Activated CD8-positive, alpha-beta memory T cell treated with anti-CD3 and anti-CD28 coated beads for 4 hours (primary cell): ENCODE measurements at regions not wholly inside any gene's neighbourhood (a gene's known extent, or its start where the extent isn't known, plus 50 kb on each side); places are given as distances from the start of the nearest gene placed in this dataset.

Experiments
- DNase-seq, 2 donors: peaks; one replicate each; pipeline ENCODE4 v3.0.0-alpha.2; 2020; ENCODE audit warnings: low read depth in 2 of 2

DNA sequence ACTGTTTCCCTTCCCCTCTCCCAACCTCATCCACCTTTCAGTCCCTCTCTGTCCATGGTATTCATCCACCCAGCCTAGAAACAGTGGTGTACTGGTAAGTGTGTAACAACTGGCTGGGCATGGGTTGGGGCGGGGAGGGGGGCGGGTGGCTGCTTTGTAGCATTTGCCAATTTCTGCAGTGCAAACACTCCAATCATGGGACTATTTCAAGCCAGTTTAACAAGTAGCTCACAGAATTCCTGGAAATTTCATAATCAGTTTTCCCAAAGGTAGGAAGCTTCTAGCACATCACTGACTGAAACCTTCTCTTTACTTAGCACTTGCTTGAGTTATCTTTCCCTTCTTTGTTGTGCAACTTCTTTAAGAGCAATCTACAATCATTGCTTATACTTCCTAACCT, 100.8 kb upstream of the WASF3 start:
- DNase-seq, result no peak

DNA sequence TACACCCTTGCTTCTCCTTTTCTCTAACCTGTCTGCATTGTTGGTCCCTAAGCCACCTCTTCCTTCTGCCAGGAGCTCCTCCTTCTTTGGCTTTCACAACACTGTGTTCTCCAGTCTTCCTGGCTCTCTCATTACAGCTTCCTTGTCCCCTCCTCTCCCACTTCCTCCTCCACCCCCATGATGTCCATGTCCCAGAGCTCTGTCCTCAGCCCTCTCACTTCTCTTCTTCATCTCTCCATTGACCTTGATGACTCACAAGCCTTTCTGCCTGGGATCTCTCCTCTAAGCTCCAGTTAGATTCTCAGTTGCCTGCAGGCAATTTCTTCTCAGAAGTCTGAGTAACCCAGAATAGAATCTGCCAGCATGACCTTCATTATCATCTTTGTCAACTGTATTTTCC, 100.3 kb upstream of the WASF3 start:
- no peak for DNase-seq

DNA sequence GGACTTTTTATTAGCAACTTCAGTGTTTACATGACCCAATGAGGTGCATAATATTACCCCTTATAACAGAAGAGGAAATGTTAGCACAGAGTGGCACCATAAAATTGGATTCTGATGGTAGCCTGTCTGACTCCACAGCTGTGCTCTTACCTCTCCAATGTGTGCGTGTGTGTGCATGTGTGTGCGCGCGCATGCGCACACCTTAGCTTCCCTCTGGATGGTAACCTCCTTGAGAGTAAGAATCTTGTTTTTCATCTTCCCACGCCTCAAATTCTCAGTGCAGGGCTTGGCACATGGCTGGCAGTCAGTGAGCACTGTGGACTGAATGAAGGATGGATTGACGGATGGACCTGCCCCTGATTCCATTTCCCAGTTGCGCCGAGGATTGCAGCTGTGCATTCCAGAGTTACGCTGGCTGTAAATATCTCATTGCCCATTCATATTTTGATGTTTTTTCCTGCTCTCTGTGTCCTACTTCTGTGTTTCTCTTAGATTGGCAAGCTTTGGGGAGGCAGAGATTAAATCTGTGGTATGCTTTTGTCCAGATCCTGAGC, 99.2 kb upstream of the WASF3 start:
- no peak for DNase-seq

DNA sequence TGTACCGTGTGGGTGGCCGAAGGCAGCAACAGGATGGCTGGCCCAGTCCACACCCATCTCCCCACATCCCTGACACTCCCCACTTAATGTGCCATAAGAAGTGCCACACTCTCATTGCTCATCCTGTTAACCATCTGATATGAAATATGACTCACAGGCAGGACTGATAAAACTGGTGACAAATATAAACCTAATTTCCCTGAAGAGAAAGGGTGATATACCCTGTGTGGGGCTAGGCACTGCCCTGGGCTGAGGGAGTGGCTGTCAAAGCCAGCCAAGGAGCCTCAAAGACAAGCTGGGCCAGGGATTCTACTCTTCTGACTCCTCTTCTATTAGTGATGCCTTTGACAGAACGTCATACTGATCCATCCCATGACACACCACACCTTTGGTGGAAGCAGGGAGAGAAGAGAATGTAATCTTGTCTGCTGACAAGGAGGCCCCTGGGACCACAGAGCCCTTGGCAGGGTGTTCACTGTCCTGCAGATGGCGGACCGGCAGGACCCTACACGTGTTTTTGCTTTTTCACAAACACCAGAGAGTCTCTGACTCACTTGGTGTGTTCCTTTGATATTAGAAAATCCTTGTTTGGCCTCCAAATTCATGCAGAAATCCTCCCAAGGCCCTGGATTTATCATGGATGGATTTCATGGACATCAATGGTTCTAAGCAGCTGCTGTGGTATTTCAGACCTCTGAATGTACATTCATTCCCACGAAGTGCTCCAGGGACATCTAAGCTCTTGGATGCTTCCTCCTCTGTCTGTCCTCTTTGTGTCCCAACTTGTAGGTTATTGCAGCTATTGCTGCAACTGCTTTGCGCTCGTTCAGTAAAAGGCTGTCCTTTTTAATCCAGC, 98.0 kb upstream of the WASF3 start:
- no peak for DNase-seq

DNA sequence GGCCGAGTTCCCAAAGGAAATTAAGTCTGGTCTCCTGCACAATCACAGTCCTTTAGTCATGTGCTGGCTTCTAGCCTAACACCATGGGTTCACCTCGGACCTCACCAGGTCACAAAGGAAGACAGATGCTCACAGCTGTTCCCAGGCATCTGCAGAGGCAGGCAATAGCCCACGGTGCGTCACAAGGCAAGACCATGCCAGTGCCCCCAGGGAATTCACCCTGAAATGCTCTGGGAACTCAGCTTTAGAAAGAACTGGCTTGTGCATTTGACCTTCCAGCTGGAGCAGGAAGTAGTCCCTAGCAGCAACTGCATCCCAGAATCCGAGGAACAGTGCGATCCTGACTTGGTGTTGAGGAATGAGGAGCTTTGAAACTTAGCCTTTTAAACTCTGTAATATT, 96.8 kb upstream of the WASF3 start:
- no peak for DNase-seq

DNA sequence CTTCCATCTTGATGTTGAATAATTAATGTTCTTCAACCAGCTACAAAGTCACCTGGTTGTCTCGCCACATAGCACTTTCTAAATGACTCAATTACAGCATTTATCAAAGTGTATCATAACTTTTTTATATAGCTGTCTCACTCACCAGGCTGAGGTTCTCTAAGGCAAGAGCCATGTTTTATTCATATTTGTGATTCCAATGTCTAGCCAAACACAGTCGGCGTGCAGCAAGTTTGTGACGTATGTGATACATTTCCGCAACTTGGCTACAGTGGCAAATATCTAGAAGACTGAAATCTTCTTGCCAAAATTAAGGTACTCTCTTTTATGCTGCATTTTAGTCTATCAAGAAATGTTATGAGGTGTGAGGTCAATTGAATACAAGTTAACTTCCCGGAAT, 94.2 kb upstream of the WASF3 start:
- DNase-seq, result no peak

DNA sequence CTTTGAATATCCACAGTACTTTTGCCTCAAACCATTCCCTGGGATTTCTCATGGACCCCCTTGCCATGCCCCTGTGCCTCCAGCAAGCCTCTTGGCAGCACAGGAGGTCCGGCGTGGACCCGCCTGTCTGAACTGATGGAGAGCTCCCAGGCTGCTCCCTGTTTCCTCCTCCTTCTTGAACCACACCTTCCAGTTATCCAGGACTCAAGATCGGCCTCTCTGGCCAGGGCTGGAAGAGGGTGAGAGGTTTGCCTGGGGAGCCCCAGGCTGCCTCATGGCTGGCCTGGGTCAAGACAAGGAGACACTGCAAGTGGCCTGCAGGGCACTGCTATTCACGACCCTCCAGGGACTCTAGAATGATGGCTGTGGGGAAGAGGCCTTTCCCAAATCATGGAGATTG, 93.6 kb upstream of the WASF3 start:
- DNase-seq, result no peak

DNA sequence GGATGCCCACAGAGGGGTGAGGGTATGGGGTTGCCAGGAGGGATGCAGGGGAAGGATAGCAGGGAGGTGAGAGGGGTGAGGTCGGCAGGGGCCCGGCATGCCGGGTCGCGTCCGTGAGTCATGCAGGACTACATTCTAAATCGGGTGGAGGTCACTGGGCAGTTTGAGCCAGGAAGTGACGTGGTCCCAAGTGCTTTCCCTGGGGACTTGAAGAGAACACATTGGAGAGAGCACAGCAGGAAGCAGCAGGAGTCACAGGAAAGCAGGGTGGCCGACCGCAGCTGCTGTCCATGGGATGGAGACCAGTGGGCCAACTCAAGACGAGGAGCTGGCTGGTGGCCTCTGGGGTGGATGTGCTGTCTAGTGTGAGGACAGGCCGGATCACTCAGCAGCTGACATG, 92.0 kb upstream of the WASF3 start:
- DNase-seq, result no peak

DNA sequence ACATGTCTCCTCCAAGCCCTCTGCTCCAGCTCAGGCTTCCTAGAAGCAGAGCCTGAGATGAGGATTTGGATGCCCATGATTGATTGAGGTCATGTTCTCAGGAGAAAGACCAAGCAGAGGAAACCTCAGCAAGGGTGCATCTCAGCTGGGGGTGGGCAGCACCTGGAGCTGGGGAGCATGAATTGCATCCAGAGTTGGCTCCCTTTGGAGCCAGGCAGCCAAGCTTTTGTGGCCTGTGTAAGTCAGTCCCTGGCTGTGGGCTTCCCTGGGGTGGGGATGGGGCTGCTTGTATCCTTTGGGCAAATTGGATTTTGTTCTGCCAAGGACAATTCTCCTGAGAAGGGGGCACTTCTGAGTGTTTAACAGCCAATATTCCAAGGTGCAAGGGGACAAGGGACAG, 91.5 kb upstream of the WASF3 start:
- DNase-seq, result no peak

DNA sequence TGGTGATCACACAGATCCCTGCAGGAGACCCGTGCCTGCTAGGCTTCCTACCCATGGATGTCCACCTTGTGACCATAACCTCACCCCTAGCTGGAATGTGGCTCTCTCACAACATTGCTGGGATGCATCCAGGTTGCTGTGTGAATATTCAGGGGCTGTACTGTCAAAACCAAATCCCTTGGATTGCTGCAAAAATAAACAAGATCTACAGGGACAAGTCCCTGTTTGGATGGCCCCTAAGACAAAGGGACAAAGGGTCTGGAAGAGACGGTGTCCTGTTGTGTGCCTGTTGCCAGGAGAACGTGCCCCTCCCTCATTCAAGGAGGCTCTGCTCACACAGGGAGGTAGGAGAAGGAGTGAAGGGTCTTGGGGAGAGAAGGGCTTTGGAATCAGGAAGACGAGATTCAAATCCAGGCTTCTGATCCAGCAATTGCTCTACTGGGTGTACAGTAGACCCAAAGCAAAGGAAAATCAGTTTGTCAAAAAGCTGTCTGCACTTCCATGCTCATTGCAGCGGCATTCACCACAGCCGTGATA, 89.2 kb upstream of the WASF3 start:
- no peak for DNase-seq

DNA sequence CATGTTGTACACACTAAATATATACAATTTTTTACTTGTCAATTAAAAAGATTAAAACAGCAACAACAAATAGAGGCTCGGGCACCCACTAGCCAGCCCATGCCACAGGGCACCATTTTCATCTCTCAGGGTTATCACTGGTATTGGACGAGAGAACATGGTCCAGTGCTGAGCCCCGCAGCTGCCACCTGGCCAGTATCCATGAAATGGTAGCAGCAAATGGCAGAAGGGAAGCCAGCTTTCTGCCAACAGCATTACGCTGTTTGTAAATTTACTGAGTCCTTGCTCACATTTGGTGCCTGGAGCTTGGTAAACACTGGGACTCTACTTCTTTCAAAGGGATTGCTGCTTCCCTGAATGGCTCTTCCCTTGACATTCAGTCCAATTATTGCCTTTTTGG, 87.9 kb upstream of the WASF3 start:
- DNase-seq, result no peak

DNA sequence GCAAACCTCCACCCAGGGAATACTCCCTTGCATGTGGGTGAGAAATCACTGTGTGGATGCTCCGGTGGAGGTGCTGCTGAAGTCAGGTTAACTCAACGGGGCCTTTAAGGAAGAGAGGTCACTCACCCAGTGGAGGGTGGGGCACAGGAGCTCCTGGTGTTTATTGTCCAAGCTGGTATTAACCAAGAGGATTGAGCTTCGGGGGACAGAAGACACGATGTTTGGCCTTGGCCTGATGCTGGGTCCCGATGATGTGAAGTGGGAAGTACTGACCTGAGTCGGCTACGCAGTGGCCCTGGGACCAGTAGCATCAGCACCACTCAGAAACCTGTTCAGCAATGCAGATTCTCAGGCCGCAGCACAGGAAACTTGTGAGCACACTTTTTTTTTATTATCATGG, 85.7 kb upstream of the WASF3 start:
- DNase-seq, result no peak

DNA sequence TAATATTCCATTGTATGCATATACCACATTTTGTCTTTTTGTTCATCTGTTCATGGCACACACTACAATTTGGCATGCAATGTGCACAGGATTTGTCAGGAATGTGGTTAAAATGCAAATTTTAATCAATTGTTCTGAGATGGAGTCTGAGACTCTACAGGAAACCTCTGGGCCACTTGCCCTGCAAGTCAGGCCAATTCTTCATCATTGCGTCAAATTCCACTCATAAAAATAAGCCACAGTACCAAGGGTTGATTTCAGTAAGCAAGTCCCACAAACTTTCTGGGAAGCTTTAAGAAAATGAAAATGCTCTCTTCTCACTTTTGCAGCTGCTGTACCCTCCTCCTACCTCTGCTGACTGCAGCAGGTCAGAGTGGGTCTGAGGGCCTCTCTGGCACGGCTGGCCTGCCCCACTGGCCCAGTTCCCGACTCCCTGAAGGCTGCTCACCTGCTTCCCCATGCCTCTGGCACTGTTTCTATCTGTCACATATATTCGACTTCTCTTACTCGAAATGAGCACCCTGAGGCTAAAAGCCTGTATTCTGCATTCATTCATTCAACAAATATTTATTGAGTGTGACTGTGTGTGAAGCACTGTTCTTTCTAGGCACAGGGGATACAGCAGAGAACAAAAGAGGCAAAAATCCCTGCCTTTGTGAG, 83.8 kb upstream of the WASF3 start:
- DNase-seq, result no peak

DNA sequence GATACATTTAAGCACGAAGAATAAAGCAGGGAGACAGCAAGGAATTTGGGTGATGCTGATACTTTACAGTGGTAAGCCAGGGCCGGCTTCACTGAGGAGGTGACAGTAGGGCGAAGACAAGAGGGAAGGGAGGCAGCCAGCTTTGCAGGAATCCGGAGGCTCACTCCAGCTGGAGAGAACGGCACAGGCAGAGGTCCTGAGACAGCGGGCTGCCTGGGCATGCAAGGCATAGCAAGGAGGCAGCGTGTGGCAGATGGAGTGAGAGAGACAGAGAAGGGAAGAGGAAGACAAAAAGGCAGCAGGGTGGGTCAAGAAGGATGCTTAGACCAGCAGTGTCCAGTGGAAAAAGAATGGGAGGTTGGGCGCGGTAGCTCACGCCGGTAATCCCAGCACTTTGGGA, 83.2 kb upstream of the WASF3 start:
- no peak for DNase-seq

DNA sequence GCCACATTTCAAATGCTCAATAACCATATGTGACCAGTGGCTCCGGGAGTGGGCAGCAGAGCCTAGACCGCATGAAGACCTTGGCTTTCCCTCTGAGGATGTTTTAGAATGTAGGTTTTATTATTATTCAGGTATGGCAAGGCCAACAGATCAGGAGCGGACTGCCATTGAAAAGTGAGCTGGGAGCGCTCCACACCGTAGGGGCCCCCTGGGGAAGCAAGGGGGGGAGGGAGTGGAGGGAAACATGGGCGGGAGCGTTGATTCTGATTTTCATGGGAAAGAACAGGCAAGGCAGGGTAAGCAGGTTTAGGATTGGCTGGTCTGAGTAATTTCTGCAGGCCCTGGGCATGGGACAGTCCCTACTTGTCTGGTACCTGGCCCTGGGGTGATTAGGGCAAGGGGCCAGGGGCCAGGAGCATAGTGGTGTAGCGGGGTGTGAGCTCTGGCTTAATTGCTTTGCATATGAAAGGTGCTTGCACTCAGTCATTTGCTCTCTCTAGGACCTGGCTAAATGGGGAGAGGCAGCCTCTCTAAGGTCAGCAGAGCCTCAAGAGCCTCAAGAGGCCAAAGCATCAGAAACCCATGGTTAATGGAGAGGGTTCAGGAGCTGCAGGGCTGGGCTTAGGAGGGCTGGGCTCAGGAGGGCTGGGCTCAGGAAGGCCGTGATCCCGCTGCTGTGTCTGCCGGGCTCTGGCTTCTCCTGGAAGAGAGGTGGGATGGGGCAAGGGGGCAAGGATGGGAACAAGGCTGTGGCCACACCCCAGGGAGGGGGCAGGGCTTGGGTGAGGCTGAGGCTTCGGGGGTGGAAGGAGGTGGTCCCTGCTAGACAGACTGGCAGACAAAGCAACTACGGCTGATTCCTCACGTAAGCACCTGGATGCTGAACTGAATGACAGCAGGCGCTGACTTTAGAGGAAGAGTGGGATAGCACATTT, 82.0 kb upstream of the WASF3 start:
- no peak for DNase-seq

DNA sequence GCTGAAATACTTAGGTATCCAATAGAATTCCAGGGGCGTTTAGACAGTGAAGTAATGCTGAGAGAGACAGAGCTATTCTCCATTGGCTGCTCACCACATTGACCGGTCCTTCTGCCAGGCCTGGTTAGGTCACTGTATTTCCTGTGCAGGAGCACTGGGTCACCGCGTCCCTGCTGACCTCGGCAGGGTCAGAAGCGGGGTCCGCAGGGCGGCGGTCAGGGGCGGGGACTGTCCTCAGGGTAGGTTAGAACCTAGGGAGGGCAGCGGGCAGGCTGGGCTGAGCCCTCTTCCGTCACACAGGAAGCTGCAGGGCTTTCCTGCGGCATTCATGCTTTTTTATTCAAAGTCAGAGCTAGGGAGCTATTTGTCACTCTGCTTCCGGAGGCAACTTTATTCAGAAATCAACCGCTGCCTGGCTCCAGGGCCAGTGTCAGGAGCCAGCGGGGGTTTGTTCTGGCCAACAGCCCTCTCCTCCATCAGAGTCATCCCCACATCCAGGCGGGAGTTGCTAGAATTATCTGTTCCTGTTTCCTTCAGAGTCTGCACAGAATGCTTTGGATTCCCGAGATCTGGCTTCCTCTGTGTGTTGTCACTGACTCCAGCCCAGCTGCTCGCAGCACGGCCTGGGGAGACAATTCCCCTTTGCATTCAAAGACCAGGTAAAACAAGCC, 81.2 kb upstream of the WASF3 start:
- DNase-seq, result no peak

DNA sequence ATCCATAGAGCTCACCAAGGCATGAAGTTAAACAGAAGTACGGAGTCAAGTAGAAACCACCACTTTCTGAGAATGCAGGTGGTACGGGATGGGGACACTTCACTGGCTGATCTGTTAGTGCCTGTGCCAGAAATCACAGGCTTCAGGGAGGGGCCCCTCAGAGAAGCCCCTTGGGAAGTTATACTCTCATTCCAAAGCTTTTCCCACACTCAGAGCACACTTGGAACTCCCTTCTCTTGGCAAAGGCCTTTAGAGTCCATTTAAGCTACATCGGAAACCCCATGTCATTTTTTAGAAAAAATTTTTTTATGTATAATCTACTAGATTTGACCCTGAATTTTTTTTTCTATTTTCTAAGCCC, 80.7 kb upstream of the WASF3 start:
- no peak for DNase-seq

DNA sequence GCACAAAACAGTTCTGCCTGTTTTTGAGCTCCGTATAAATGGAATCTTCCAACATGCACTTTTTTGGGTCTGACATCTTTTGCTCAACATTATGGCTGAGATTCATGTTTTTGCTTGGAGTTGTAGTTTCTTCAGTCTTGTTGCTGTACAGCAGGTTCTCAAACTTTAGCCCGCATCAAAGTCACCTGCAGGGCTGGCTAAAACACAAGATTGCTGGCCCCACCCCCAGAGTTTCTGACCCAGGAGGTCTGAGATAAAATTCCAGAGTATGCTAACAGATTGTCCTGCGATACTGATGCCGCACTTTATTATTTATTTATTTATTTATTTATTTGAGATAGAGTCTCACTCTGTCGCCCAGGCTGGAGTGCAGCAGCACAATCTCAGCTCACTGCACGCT, 79.8 kb upstream of the WASF3 start:
- DNase-seq, result no peak

DNA sequence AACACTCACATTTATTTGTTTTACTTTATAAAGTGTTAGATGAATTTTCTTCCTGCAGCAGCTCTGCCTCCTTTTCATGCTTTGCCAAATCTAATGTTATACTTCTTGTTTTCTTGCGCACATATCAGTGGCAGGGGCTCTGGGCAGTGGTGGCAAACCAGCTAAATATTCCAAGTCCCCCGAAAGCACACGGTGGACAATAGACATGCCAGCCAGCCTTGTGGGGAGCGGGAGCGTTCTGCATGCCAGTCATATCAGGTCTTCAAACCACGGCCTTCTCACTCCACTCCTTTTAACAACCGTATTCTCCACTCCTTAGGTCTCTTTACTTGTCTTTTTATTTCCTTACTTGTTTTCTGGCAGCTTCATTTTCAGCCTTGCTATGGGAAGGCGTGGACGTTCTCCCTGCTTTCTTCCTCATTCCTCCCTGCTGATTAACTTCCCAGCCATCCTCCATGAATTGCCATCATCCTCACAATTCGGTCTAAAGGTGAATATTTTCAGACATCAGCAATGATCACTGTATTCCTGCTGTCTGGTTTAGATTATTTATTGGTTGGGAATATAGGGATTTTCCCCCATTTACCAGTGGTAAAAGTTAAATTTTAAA, 77.1 kb upstream of the WASF3 start:
- no peak for DNase-seq

DNA sequence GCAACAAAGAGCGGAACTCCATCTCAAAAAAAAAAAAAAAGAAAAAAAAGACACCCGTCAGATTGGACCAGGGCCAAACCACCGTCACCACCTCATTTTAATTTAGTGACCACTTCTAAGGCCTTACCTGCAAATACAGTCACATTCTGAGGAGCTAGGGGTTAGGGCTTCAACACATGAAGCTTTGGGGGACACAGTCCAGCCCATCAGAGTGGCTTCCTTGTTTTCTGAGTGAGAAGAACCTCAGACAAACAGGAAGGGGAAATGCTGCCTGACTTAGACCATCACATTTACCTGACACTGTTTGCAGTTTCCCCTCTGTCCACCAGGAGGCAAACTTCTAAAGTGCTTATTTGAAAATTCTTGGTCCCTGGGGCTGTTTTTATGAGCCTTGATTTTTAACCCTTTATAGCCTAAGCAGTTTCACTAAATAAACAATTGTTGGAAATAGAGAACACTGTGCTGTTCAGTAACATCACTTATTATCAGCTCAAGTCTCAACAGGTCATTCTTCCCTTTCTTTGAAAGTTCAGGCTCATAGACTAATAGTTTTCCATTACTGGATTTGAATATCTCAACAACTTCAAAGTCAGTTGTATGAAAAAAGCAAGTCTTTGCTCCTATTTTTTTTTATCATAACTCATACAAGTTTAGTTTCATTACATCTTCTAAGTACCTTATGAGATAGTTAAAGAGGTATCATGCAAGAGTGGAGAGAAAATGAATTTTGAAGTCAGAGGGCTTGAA, 74.9 kb upstream of the WASF3 start:
- peak in 1 of 2 donors; percentile 6 for DNase-seq
